ENCODE measurements at regions not wholly inside any gene's neighbourhood (a gene's known extent, or its start where the extent isn't known, plus 50 kb on each side); places are given as distances from the start of the nearest gene placed in this dataset.

GRCh38 chr10:78140066-78140630, 106.5 kb downstream of the RPS24 start:
- TF ChIP-seq TAF1 (IDR thresholded peaks at IDR 0.05; ENCODE audit: borderline replicate concordance, insufficient read depth, low read length): no peak
- TF ChIP-seq POLR2AphosphoS5 (IDR thresholded peaks at IDR 0.05; ENCODE audit: low read depth, low read length): no peak
- TF ChIP-seq, protein P1, sequence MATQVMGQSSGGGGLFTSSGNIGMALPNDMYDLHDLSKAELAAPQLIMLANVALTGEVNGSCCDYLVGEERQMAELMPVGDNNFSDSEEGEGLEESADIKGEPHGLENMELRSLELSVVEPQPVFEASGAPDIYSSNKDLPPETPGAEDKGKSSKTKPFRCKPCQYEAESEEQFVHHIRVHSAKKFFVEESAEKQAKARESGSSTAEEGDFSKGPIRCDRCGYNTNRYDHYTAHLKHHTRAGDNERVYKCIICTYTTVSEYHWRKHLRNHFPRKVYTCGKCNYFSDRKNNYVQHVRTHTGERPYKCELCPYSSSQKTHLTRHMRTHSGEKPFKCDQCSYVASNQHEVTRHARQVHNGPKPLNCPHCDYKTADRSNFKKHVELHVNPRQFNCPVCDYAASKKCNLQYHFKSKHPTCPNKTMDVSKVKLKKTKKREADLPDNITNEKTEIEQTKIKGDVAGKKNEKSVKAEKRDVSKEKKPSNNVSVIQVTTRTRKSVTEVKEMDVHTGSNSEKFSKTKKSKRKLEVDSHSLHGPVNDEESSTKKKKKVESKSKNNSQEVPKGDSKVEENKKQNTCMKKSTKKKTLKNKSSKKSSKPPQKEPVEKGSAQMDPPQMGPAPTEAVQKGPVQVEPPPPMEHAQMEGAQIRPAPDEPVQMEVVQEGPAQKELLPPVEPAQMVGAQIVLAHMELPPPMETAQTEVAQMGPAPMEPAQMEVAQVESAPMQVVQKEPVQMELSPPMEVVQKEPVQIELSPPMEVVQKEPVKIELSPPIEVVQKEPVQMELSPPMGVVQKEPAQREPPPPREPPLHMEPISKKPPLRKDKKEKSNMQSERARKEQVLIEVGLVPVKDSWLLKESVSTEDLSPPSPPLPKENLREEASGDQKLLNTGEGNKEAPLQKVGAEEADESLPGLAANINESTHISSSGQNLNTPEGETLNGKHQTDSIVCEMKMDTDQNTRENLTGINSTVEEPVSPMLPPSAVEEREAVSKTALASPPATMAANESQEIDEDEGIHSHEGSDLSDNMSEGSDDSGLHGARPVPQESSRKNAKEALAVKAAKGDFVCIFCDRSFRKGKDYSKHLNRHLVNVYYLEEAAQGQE (IDR thresholded peaks at IDR 0.05; ENCODE audit: insufficient read depth in 1 of 2, low read depth in 2 of 2, low read length in 2 of 2): no peak
- no peak for TF ChIP-seq SIN3A (IDR thresholded peaks at IDR 0.05; ENCODE audit: borderline replicate concordance, insufficient read depth, low read length)
- no peak for TF ChIP-seq FOXP2 (optimal IDR thresholded peaks at IDR 0.05; ENCODE audit: borderline replicate concordance, extremely low read depth, extremely low read length, insufficient read depth)
